ENCODE measurements at regions not wholly inside any gene's neighbourhood (a gene's known extent, or its start where the extent isn't known, plus 50 kb on each side); places are given as distances from the start of the nearest gene placed in this dataset.
A peak's percentile ranks its signal among the peaks of the same experiment; 100 is the strongest.

DNA sequence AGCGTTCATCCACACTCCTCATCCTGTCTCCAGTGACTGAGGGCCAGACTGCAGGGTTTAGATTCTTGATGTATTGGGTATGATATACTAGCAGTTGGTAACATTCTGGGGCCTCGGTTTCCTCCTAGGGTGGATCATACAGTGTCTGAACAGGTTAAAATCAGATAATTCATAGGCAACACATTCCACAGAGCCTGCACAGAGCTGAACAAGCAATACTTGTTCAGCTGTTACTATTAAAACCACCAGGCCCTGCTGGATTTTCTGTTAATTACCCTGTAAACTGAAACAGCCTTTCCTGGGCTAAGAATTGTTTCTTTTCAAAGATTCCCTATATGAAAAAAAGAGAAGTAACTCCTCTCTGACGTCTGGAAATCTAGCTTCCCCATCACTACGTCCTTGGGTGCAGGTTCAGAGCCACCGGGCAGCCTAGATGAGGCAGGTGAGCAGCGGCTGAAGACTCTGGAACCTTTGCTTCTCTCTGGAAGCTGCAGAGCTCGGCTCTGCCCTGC lies 1313.5 kb upstream of the WWC1 start:
- no peak for DNase-seq

DNA sequence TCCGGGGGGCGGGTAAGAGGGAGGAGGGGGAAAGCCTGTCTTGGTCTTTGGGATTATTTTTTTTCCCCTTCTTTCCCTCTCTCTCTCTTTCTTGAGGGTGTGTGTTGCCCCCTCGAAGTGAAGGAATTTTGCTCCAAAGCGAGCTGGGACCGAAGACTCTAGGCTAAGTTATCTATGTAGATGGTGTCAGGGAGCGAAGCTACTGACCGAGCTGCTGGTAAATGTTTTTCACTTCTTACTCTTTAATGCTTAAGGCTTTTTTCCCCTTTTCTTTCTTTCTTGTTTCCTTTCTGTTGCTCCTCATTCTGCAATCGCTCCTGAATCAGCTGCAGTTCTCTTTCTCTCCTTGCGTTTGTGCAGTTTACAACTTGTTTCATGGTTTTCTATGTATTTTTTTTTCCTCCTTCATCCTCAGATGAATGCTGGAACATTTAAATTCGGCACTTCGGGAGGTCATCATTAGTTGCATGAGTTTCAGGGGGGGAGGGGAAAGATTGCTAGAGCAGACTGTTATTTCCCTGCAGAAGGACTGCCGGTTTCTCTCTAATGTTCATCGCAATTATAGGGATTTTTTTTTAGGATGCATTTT lies 1312.0 kb upstream of the WWC1 start:
- no peak for DNase-seq

DNA sequence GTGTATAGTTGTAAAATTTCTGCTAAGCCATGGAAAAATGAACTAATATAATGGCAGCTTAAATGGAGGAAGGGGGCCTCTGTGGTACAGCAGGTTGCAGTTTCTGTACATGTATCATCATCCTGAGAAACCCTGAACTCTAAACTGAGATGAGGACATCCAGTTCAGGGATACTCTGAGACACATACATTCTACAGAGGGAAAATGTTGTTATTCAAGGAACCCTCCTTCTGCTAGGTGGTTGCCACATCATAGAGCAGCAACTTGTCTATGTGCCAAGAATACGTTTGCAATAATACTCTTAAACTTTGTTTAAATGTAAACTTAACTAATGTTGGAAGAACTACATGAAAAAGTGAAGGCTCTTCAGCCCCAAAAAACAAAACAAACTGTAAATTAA lies 1310.8 kb upstream of the WWC1 start:
- DNase-seq: no peak

DNA sequence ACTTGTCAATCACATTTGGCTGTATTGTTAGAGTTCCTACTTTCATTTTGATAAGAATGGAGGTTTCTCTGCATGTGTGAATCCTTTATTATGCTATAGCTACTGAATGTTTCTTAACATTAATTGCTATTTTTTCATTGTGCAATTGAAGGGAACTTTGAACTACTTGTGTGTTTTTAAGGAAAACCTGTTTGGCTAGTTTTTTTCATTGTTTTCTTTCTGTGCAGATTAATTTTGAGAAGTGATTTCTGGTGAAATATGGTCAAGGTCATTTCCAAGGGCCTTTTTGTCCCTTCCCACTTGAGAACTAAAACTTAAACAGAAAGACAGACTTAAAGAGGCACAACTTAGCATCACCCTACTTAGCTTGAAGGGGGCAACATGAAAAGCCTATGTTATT lies 1309.2 kb upstream of the WWC1 start:
- no peak for DNase-seq

DNA sequence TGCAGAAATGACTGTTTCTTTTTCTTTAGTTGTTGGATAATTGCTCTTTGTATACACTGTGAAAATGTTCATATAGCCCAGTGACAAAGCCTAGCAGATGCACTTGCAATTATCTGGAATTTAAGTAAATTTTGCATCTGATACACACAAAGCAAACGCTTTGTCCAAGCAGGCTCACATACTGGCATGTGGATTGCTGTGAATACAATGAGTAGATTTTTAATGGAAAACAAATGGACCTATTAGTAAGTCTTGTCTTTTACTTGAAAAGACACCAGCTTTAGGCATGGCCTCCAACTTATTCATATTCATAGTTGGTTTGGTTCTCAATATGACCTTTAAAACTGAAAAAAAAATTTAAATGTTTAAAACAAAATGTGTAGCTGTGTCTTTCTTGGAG lies 1299.8 kb upstream of the WWC1 start:
- DNase-seq: no peak

DNA sequence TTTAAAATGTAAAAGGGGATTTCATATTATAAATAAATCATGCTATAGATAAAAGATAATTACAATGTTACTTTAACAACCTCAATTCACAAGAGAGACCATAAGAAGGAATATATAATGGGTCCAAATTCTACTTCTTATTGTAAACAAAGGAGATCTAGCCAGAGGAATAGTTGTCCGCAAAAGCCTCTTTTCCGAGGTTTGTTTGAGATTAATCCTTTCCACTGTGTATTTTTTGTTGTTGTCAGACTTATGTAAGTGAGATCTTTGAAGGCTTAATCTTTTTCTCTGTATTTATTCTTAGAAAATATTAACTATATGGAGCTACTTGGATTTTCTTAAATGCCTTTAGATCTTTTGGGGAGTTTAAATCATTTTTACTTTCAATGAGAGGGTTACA lies 1299.3 kb upstream of the WWC1 start:
- DNase-seq: no peak

DNA sequence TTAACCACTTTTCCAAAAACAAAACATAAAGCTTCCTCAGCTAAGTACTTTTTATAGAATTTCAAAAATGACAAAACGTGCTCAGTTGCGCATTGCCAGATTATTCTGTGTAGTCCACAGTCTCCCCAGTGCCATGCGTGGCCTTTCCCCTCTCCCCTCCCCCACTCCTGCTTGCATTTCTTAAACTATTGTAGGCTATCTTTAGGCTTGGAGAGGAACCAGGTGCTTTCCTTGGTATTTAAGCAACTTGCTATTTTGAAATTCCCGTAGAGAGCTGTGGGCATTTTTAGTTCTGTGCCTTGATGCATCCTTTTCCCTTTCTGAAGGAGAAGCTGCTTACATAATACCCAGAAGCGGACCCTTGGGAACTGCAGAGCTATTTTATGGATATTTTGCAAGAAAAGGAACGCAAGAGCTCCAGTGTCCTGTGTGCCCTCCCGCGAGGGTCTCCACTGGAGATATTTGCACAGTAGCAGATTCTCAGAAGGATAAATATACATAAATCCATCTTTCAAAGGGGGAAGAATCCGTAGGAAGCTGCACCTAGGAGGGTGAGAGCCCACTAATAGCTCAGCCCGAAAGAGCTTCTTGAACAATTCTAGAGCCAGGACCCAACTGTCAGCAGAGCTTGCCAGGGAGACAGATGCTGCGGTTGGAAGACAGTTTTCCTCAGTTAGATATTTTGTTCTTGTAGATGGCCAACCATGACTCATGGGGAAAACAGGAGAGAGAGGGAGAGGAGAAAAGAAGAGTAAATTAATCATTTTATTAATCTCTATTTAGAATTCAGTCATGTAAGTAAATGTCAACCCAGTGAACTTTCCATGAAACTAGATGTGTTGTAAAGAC lies 1298.3 kb upstream of the WWC1 start:
- DNase-seq: no peak

DNA sequence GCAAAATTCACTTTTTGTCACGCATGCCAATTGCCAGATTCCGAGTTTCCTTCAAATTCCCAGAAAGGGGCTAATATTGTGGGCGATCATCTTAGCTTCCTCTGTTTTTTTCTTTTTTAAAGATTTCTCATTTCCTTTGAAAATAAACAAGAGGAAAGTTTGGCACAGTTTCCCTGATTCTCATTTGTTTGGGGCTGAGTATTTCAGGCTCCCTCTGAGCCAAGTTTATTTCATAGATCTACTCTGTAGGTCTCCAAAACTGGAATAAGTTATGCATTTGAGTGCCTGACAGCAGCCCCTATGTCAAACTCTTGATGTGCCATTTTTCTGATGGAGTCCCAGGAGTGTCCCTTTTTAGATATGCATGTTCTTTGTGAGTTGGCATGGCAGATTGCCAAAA lies 1297.2 kb upstream of the WWC1 start:
- no peak for DNase-seq

DNA sequence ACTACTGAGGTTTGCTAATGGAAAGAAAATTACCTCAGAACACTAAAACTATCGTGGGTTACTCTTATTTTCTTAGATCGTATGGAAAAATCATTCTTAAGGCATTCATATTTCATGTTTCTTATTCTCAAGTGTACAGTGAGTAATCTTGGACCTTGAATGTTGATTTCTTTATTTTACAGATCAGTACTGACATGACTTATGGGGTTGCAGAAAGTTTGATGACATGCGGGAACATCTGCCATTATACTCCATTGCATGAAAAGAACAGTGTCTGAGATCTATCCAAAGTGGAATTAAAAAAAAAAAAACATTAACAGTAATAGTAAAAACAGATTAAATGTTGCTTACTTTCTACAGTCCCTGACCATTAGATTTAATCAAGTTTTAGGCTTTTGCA lies 1290.2 kb upstream of the WWC1 start:
- no peak for DNase-seq

DNA sequence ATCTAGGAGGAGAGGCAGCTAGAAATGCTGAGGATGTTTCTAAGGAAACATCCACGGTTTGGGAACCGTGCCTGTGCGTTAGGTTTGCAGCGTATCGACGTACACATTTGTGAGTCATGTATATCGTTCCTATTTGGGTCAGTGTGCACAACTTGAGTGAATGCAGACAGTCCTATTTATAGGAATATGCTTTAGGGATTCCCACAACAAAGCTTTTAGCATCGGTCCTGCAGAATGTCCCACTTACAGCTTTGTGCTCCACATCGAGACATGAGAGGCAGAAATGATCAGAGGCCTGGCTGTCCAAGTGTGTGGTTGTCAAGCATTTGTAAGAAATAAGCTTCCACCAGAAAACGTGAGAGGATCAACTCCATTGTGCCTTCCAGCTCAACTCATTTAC lies 1282.7 kb upstream of the WWC1 start:
- DNase-seq: no peak

DNA sequence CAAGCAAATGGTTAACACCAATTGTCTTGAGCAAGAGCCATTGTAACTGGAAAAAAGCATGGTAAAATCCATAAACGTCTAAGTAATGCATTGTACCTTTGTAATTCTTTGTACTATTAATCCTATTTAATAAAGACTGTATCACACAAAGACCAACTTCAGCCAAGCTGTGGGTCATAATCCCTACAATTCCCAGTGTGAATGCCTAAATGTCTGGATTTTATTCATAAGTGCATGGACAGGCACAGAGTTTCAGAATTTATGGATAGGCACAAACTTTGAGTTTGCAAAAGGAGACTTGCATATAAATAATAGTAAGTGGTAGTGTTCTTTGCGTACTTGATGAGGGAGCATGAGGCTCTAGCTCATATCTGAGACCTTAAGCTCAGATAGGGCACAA lies 1280.2 kb upstream of the WWC1 start:
- no peak for DNase-seq

DNA sequence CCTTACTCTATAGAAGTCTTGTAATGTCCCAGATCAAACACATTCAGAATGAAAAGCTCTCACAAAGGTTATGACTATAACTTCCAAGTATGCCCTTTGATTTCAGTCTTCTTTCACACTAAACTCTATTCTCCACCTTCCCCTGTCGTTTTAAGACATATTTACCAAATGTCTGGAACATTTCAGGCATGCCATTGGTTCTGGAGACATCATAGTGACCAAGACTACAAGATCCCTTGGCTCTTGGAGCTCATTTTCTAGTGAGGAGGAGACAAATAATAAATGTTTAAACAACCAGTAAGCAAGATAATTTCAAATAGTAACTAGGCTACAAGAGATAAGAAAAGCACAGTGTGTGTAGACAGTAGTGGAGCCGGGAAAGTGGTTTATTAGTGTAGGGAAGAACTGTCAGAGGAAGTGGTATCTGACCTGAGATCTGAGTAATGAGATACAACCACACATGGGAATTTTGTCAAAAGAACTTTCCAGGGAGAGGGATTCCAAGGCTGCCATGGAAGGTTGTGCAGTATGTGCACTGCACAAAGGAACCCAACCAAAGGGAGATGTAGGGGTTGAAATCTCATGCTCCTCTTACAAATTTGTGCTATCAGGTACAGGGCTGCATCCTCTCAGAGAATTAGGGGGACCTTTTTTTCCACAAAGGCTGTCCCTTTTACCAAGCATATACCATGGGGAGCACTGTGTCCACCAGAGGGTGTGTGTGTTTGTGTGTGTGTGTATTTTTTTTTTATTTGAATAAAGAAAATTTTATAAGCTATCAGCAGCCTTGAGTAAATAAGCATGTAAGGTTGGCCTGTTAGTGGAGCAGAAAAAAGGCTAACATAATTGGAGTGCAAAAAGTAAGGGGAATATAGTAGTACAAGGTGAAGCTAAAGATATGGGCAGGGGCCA lies 1279.1 kb upstream of the WWC1 start:
- no peak for DNase-seq

DNA sequence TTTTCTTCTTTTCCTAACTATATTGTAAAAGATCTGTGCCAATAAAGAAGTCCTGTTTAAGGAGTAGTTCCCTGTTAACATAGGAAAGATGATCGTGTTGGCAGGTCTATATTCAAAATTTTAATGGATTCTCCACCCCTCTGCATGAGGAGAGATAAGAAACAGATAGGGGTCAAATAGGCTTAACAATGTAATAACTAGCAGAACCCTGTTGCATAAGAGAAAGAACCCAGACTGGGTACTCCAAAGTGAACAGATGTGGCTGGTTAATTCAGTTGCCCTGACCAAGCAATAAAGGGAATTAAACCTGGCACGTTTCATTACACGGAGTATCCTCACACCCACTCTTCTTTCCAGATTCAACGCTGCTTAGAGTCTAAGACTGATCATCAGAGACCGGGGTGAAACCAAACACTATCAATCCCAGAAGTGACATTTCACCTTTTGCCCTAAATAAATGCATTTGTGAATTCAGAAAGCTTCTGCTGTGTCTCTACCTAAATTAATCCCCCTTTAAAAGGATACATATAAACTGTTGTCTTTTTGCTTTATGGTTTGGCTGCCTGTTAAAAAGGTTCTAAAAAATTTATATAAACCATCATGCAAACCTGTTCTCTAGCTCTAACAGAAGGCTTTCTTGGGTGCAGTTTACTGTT lies 1276.9 kb upstream of the WWC1 start:
- no peak for DNase-seq

DNA sequence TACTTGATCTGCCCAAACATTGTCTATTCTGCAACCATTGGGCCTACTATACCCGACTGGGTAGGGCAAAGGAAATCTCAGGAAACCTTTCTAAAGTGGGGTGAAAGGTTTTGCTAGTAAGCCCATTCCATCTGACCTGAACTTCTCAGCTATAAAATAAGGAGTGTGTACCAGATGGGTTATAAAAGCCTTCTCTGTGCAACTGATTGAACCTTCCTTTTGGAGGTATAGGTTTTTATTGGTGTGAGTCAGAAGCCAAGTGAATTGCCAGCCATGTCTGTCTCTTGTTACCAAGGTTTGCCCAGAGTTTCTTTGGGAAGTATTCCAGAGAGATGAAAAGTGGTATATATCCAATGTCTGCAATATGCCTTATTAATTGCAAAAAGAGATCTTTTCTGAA lies 1271.0 kb upstream of the WWC1 start:
- no peak for DNase-seq

DNA sequence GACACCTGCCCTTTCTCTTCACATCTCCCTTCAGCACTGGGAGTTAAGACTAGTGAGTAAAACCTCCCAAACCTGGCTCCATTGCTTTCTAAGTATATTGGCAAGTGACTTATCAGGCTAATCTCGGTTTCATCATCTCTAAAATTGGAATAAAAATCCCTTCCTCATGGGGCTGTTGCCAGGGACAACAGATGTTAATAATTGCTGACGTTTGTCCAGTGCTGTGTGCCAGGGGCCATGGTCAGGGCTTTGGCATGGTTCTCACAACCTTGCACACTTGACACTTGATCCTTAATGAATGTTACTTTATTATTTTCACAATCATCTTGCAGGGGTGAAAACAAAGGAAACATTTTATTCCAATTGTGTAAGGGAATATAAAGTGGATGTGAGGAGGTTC lies 1262.0 kb upstream of the WWC1 start:
- no peak for DNase-seq

DNA sequence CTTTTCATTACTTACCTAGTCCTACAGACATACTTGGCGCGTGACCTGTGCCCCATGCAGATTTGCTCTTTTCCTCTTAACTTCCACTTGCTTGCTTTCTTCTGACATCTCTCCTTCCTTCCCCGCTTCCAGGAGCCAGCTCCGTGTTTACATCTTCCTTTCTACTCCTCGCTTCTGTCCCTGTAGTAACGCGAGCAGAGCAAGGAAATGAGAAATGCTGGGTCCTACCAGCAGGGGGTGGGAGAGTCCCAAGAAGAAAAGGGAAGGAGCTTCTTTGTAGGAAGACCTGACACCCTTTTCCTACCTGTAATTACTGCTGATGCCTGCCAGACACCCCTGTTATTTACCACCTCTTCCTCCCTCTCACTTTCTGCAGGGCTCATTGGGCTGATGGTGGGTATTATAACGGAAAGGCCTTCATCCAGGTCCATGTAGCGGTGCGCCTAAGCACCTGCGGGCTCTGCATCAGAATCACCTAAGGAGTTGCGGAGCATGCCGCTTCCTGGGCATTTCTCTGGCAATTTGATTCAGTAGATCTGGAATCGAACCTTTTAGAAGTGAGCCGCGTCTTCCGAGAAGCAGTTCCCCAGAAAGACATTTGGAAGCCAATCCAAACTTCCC lies 1260.8 kb upstream of the WWC1 start:
- DNase-seq: no peak

DNA sequence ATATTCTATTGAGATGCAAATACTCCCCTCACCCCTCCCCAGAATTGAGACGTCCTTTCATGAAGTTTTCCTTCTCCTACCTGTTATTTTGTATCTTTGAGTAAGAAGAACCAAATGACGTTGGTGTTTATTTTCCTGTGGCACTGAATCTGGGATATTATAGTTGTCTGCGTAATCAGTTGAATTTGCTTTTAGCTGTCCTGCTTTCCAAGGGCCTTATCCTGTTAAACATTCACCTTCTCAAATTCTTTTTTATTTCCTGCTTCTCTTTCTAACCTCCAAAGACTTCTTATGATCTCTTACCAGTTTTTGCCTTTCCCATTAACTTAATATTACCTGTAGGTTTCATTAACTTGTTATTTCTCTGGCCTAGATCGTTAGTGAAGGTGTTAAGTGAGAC lies 1254.9 kb upstream of the WWC1 start:
- no peak for DNase-seq

DNA sequence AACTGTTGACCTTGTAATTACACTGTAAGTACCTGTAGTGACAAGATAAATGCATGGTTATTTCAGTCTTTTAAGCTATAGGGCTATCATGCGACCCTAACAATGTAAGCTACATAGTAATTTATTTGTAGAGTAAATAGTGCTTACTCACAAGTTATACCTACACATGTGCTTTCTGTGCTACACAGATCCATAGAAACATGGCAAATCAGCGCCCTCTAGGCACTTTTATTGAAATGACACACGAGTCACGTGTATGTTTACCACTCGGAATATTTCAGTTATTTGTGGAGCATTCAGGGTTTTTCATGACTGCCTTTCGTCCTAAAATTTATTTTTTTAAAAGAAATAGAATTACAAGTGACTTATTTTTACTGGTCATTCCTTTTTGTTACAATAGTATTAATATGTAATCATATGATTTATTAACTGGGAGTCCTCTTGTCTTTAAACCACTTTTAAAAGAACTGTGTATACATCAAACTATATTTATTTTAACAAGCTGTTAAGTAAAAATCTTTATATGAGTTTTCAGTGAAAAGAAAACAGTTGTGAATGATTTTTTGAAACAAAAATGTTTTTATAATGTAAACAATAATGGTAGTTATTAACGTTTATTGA lies 1242.3 kb upstream of the WWC1 start:
- DNase-seq: peak; percentile 10

DNA sequence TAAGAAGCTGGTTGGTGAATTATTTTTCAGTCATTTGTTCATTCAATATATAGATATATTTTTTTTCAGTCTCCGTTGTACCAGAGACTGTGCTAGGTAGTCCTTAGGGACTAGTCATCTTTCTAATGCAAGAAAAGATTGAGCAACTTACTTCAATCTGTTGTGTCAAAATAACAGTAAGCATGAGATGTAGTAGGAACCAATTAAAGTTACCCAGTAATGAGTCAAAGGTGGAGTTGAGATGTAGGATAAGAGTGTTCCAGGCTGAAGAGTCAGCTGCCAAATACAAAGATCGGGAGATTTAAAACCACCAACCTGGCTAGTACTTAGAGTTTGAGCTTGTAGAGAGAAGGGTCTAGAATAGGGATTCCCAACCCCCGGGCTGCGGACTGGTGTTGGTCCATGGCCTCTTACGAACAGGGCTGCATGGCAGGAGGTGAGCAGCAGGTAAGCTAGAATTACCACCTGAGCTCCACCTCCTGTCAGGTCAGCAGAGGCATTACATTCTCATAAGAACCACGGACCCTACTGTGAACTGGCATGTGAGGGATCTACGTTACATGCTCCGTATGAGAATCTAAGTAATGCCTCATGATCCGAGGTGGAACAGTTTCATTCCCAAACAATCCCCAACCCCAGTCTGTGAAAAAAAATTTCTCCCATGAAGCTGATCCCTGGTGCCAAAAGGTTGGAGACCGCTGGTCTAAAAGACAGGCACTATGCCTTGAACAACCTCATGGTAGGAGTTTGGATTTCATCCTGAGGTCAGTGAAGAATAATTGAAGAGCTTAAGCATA lies 1241.5 kb upstream of the WWC1 start:
- no peak for DNase-seq

DNA sequence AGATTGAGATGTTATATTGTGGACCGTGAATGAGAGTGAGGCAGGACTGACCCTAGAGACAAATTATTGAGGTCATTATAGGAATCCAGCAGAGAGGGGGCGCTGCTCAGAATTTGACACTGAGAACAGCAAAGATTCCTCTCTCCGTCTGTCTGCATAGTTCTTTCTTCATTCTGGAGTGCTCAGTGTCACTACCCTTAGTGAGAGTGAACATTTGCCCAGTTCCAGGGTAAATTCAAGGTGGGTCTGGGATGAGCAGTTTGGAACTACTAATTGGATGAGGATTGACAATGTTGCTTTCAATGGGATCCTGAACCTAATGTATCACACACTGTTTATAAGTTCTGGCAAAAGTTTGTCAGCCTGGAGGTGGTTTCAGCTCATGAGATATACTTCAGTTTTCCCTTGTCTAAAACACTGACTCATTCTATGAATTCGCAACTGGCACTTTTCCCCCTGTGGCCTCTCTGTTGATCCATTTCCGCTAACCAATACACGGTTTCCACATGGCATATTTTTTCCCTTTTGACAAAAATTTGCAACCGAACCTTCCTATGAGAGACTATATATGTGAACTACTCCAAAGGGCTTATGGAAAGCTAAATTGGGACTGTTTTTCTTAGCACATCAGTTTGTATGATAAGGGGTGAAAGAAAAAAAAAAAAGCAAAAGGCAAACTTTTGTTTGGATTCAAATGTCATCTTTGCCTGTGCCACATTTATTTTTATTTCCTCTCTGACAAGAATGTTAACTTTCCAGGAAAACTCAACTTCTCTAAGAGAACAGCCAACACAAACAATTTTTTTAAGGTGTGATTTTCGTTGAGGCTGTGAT lies 1240.7 kb upstream of the WWC1 start:
- no peak for DNase-seq

All from activated CD4-positive, alpha-beta T cell treated with anti-CD3 and anti-CD28 coated beads for 48 hours (primary cell).